ENCODE measurements at regions not wholly inside any gene's neighbourhood (a gene's known extent, or its start where the extent isn't known, plus 50 kb on each side); places are given as distances from the start of the nearest gene placed in this dataset.

GRCh38 chr11:25309818-25310217 is 813.0 kb downstream of the LUZP2 start:
- no peak for TF ChIP-seq CTCF (IDR thresholded peaks at IDR 0.05; ENCODE audit: insufficient read depth, missing control alignments)
- no peak for FAIRE-seq
- no peak for DNase-seq (ENCODE audit: insufficient read length, low spot score)

GRCh38 chr11:25317216-25317615 is 820.4 kb downstream of the LUZP2 start:
- DNase-seq (ENCODE audit: insufficient read length, low spot score) (no peak), FAIRE-seq (no peak)
- TF ChIP-seq CTCF (IDR thresholded peaks at IDR 0.05; ENCODE audit: insufficient read depth, missing control alignments): no peak

GRCh38 chr11:25319127-25319526 is 822.3 kb downstream of the LUZP2 start:
- no peak for TF ChIP-seq CTCF (IDR thresholded peaks at IDR 0.05; ENCODE audit: insufficient read depth, missing control alignments)
- FAIRE-seq: no peak
- no peak for DNase-seq (ENCODE audit: insufficient read length, low spot score)

GRCh38 chr11:25327656-25328055 is 830.8 kb downstream of the LUZP2 start:
- FAIRE-seq: no peak
- TF ChIP-seq CTCF (IDR thresholded peaks at IDR 0.05; ENCODE audit: insufficient read depth, missing control alignments): no peak
- no peak for DNase-seq (ENCODE audit: insufficient read length, low spot score)

DNA sequence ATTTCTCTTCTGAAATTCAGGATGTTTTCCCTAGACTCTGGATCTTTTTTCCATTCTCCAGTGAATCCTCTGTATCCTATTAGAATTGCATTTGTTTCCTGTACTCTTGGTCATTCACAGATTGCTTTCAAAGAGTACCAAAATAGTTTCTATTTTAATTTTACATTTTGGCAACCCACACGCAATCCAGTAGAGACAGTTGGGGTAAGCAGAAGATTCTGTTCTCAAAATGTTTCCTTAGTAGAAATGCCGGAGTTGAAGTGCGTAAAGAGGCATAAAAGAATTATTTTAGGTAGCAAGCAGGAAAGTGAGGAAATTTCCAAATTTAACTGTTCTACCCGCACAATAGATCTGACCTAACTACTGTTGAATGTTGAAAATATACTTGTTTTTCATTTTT is 842.4 kb downstream of the LUZP2 start:
- no peak for DNase-seq (ENCODE audit: insufficient read length, low spot score)
- no peak for TF ChIP-seq CTCF (IDR thresholded peaks at IDR 0.05; ENCODE audit: insufficient read depth, missing control alignments)
- no peak for FAIRE-seq

- FAIRE-seq: no peak
- no peak for DNase-seq (ENCODE audit: insufficient read length, low spot score)
- no peak for TF ChIP-seq CTCF (IDR thresholded peaks at IDR 0.05; ENCODE audit: insufficient read depth, missing control alignments)
Measured at GRCh38 chr11:25349537-25349936, 852.7 kb downstream of the LUZP2 start.

- DNase-seq (ENCODE audit: insufficient read length, low spot score): no peak
- TF ChIP-seq CTCF (IDR thresholded peaks at IDR 0.05; ENCODE audit: insufficient read depth, missing control alignments): no peak
- FAIRE-seq: no peak
Measured at GRCh38 chr11:25350899-25351803, 854.3 kb downstream of the LUZP2 start.
